ENCODE measurements at regions not wholly inside any gene's neighbourhood (a gene's known extent, or its start where the extent isn't known, plus 50 kb on each side); places are given as distances from the start of the nearest gene placed in this dataset.
"Not testable (repeated sequence)": the region's sequence is repeated elsewhere in the genome, so short reads cannot be mapped to it uniquely, and the experiment has no call there.

DNA sequence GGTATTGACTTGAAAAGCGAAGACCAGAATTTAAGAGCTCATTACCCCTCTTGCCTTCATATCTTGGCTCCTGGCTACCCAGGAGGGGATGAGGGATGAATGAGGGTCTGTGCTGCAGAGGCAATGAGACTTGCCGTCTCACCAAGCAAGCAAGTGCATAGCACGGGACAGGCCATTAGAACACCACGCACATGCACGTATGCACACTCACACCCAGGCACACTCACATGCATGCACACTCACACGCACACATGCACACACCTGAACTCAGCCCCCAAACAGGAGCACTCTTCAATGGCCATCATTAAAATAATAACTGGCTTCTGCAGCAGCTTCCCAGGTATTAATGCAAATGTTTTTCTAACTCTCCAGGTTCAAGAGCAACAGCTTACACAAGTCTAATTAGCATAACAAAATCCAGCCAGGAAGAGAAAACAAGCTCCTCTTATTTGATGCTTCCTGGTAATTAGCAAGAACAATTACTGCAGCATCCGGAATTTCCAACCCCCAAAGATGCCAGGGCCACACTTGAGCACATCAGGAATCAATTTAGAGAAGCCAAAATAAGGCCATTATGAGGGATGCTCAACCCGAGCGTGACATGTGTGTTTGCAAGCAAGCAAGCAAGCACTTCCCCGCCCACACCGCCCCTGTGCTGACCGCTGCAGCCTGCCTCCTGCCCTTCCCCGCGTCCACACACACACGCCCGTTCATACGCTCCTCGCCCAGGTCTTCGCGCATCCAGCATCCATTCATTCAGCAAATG is 171.6 kb upstream of the TNRC6C start:
- no peak for DNase-seq

DNA sequence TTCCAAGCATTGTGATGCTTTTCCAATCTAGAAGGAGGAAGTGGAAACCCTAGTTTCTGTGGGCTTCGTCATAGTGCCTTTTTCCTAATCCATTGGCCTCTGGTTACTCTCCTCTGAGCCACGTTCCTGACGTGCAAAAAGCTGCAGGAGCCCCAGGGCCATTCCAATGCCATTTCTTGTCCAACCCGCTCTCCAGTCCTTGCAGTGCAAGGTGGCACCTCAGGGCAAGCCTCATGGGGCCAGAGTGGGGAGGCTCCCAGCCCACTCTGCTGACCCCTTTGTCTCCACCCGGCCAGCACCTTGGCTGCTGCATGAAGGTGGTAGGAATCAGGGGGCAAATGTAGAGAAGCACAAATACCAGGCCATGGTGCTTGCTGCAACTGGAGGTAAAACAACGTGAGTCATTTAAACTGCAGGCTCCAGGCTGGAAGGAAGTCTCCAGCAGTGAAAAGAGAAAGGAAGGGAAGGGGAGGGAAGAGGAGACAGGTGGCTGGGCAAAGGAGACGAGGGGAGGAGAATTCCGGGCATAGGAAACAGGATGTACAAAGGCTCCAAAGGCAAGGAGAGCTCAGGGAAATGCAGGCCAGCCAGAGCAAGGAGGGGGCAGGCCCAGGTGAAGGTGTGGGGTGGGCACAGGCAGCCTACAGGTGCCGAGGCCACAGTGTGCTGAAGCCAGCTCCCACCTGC is 168.2 kb upstream of the TNRC6C start:
- DNase-seq, result no peak

DNA sequence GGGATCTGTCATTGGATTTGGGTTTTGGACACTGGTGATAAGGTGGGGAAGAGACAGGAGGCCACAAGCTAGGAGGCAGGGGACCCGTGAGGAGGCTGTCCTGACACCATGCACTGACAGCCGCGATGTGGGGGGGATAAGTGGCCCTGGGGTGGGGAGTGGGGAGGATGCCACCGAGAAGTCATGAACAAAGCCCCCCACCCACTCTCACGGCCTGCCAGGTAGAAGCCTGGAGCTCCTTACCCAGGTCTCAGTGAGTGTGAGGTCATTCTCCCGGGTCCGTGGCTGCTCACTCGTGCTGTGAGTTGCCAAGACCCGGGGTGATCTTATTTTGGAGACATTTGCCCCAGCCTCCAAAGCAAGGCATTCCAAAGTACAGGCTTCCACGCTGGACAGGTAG is 165.9 kb upstream of the TNRC6C start:
- no peak for DNase-seq

DNA sequence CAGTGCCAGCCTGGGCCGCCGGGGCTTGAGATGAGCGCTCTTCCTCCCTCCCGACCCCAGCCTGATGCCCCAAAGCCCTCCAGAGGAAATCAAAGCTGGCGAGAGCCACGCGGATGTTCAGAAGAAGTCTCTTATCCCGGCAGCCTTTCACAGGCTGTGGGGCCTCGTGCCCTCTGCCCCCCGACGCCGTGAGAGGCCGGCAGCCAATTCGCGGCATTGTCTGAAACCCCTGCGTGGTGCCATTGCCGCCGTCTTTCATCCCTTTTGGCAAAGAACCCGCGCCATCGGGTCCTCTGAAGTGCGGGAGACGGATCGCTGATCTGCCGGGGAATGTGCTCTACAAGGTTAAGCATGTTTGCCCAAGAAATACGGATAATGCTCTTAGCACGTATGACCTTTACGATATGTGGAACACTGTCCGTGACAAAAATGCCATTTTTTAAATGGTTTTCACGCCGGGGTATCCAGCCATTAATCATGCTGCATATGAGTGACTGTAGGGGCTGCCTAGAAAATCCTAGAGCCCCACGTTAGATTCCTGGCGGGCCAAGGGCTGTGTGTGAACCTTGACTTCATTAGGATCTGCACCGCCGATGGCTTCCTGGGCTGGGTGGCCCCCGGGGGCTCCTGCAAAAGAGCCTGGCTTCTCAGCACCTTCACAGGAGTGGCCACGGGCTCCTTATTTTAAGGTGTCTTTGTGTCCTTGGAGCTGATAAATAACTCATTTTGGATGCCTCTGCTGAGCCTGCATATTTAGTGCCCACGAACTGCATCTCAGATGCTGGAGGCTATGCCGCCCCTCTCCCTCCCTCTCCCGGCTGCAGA is 165.1 kb upstream of the TNRC6C start:
- no peak for DNase-seq

DNA sequence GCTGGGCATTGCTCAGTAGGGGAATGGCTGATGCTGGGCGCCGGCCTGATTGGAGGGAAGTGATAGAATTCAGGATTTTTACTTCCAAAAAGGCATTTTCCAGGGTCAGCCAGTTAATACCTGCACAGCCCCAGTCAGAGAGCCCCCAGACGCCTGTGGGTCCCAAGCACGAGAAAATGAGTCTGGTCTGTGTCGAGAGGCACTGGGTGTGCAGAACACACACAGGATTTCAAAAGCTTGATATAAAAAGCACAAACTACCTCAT is 164.6 kb upstream of the TNRC6C start:
- no peak for DNase-seq

DNA sequence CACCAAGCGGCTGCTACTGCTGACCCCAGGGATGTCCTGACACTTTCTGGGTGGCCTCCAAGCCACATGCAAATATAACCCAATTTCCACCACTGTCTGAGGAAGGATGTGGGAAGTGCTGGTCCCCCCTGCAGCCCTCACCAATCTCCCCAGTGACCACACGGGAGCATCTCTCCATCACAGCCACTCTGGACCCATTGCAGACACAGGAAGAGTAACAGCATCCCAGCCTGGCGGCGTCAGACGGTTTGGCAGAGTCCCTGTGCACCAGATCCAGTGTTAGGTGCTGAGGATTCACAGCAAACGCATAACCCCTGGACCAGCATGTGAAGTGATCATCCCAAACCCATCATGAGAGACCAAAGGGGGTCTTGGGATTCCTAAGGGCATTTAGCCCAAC is 163.7 kb upstream of the TNRC6C start:
- DNase-seq, result no peak

DNA sequence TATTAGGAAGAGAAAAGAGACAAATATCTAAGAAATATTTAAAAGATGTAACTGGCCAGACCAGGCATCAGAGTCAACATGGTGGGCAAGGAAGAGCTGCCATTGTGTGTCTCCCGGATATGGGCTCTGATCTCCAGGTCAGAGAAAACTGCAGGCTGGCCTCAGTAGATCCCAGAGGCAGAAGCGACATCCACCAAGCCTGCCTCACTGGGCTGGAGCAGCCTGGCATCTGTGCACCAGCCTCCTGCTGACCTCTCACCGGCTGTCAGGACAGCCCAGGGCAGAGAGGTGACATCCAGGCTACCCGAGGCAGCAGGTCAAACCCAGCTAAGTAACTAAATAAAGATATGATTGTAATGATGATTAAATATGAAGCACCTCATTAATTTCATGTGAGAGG is 162.8 kb upstream of the TNRC6C start:
- DNase-seq, result no peak

DNA sequence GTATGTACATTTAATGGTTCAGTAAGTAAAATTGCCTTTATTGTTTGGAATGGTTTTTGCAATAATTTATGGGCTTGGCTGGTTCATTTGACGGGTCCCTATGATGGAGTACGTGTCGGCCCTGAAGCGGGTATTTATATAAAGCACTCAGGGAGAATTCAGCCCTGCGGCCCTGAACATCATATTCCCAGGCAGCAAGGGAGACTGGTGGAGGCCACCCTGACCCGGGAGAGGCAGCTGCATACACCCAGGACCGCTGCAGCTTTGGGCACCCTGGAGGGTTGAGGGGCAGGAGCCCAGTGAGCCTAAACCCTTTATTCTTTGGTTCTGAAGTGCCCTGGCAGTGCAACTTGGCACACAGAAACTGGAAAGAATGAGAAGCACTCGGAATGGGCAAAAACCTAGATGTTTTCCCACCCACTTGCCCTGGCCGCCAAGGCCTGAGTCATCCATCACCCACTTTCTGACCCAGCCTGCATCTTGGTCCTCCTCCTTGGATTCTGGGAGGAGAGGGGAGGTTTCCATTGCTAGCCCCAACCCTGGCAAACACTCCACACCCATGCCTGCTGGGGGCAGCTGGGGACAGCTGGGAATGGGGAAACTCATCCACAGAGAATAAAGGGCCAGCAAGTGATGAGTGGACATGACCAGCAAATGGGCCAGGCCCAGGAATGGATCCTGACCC is 162.2 kb upstream of the TNRC6C start:
- no peak for DNase-seq

DNA sequence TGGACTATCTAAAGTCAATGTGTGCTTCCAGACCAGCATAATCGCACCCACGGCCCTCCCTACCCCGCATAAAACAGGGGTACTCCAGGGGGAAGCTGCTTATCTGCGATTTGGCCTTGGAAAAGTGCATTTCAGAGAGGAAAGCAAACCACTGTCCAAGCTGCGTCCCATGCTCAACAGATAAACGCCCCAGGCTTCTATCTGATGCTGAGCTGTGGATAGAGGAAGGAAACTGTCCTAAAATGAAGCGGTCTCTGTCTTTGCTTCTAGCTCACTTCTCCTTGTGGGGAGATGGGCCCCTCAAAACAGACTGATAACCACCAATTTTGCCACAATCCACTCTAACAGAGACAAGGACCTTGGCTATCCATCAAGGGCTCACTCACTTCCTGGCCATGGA is 160.5 kb upstream of the TNRC6C start:
- DNase-seq, result no peak

DNA sequence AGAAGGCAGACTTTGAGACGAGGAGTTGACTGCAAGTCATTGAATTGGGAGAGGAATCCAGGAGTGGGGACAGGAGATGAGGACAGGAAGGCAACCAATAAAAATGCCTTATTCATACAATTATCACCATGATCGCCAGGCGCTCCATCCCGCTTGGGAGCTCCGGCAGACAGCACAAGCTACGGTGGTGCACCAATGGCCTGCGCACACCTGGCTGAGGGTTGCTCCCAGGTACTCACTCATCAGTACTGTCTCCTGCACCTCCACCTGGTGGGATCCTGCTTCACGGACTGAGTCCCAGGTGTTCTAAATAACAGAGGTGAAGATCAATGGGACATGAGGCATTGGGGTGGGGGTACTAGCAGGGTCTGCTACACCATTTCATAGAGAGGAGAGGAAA is 160.0 kb upstream of the TNRC6C start:
- DNase-seq, result no peak

DNA sequence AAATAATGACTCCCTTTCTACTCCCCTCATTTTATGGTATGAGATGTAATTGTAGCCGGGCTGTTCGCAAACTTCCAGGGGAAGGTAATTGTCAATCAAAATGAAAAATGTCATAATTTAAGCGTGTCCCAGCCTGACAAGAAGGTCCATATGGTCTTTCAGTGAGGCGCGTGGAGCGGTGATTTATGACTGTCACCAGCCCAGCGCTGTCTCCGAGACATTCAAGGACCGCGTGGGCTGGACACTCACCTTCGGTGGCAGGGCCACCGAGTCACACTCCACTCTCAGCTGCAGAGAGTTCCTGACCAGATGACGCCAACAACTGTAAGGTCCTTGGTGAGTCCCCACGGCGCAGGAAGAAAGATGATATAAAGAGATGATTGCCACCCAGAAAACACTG is 157.7 kb upstream of the TNRC6C start:
- DNase-seq, result no peak

DNA sequence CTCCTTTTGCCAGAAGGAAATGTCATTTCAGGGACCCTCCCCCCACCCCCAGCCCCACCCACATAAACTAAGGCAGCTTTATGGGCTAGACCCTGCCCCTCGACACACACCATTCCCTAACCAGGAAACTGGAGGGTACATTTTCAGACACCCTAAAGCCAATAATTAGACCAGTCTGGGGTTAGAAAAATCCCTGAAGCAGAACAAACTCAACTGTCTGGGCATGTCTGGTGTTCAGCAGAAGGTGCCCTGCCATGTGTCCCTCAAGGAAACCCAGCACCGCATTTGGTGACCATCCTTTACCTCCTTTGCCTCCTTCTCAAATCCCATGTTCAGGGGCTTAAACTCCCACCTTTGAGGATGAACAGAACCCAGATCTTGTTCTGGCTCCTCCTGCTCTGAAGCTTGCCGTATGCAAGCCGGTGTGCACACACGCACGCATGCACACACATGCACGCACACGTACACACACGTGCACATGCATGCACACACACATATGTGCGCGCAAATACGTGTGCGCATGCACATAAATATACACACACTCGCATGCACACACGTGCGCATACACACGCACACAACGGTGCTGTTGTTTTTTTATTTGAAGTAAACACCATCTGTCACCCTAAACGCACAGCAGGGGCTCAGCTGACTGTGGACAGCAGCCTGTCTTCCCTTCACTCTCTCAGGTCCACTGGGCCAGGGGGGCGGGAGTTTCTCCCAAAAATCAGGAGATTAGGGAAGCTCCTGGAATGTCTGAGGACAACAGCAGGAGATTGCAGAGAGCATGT is 156.8 kb upstream of the TNRC6C start:
- DNase-seq, result no peak

DNA sequence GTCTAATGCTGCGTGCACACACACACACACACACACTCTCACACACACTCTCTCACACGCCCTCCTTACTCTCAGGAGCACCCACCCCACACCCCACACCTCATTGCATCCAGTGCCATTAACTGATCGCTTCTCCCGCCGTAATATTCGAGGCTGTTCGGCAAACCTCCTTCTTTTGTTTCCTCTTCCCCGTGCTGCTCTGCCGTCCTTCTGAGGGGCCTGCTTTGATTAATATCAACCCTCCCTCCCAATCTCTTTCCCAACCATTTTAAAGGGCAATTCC is 156.2 kb upstream of the TNRC6C start:
- DNase-seq, result no peak

DNA sequence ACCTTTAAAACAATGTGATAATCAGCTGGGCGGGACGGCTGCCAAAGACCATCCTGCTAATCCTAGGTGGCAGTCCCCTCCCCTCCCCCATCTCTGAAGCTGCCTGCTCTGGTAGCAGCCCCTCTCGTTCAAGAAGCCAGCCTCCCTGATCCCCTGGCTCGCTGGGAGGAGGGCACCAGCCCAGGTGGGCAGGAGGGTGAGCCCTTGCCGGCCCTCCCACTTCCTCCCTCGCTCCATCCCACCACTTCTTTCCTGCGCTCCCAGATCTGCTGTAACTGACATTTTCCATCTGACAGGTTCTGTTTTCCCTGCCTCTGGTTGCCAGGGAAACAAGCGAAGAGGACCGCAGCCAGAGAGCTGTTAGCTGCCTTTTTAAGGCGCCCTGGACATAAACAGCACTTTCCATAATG is 155.7 kb upstream of the TNRC6C start:
- DNase-seq, result peak; percentile 79

DNA sequence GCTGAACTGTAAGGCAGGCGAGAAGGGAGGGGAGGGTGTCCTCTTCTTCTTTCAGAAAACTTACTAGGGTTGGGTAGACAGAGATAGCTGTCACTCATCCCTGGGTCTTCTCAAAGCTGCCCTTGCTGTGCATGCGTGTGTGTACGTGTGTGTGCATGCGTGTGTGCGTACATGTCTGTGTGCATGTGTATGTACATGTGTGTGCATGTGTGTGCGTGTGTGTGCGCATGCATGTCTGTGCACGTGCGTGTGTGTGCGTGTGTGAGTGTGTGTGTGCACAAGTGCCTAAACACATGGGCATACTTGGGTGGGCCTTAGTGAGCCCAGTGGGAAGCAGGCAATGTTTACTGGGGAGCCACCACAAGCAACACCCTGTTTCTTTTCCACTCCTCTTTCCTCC is 154.8 kb upstream of the TNRC6C start:
- DNase-seq, result no peak

DNA sequence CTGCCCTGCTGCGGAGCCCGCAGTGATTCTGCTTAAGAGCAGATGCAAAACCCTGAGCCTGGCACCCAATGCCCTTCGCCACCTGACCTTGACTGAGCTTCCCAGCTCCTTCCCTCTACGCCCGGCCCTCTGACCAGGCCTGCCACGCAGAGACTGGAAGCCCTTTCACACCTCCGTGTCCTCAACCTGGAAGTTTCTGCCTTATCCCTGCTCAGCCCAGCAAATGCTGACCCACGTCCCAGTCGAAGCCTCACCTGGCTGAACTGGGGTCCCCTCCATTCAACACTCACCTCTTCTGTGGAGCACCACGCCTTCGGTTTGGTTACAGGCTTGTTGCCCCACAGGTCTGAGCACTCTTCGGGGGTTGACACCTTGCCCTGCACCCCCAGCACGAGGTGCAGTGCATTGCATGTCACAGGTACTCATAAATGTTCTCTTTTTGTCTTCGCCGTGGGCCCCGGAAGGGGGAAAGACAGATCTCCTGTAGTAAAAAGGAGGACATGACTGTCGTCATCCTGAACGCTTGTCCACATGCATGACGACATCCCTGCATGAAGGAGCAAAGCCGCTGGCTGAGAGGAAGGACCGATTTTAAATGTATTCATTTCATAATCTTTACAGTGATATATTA is 153.6 kb upstream of the TNRC6C start:
- no peak for DNase-seq

DNA sequence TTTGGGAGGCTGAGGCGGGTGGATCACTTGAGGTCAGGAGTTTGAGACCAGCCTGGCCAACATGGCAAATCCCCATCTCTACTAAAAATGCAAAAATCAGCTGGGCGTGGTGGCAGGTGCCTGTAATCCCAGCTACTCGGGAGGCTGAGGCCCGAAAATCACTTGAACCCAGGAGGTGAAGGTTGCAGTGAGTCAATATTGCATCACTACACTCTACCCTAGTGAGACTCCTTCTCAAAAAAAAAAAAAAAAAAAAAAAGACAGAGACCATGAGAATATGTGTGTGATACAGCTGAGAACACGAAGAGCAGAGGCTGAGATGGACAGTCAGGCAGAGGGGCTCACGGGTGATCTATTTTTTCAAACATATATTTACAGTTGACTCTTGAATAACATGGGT is 152.5 kb upstream of the TNRC6C start:
- DNase-seq, result not testable (repeated sequence)

DNA sequence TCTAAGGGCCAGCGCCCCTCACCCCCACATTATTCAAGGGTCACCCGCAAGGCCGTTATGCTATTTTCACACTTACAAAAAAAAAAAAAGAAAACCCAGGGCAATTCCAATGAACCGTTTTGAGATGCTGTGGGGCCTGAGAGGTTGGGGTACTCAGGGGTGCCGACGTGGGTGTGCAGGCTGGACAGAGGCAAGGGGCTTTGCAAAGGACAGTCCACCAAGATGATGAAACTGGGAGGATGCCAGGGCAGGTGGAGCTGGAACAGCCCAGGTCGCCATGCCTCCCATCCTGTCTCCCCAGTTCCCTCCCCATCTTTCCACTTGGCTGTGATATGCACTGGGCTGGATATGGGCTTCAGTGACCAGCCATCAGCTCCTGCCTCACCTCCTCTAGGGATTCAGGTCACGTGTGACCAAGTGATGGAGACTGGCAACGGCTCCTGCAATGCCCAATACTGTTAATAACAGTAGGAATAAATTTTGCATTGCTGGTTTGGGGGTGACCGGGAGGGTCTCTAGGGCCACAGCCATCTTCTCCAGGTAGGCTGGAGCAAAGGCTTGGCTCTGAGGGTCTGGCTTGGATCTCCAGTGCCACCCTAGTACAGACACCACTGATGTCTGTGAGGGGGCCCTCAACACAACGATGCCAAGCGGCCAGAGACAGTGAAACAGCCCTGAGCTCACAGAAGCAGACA is 151.3 kb upstream of the TNRC6C start:
- DNase-seq, result no peak

DNA sequence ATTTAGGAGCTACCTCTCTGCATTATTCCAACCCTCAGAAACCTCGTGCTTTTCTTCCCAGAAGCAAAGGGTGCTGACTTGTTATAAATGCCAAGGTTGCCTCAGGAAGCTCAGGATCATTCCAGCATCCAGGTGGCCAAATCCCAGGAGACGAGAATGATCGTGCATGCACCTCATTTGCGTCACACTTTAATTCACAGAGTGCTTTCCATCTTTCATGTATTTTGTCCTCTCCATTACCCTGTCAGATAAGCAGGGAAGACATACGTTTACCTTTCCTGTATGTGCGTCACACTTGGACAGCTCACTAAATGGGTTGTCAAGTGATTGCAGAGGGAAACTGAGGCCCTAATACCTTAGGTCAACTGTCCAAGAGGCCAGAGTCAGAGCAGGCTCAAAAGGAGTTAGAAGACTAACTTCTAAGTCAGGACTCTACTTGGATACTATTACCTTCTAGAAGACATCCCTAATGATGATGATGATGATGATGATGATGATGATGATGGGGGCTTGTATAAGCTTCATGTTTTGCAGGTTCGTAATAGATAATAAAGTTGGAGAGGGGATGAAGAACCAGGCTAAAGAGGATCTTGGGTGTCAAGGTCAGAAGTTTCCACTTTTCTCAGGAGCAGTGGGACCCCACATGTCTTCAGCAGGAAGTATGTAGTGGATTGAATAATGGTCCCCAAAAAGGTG is 150.6 kb upstream of the TNRC6C start:
- no peak for DNase-seq

DNA sequence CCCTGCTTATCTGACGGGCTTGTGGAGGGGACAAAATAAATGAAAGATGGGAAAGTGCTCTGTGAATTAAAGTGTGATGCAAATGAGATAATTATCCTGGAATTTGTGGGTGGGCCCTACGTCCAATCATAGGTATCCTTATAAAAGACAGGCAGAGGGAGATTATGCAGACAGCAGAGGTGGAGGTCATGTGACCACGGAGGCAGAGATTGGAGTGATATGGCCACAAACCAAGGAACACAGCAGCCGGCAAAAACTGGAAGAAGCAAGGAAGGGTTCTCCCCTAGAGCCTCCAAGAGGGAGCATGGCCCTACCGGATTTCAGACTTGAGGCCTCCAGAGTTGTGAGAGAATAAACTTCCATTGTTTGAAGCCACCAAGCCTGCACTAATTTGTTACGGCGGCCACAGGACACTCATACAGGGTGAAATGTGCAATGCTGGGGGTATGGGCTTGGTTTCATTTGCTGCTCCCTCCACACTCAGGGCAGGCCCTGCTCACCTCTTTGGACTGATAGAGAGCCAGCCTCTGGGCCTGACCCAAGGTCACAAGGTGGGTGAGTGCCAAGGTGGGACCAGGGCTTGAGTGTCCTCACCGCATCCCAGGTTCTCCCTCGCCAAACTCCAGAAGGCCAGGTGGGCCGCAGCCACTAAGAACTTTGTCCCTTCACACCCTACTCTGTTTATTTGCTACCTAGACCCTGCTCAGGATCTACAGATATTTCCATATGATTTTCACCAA is 149.6 kb upstream of the TNRC6C start:
- DNase-seq, result no peak
